HCT116 (cell line): ENCODE measurements at regions not wholly inside any gene's neighbourhood (a gene's known extent, or its start where the extent isn't known, plus 50 kb on each side); places are given as distances from the start of the nearest gene placed in this dataset.

ENCODE experiments used
- ATAC-seq: fragments of 200-7000 bp; cut with Tn5 transposase; 2 replicates; pipeline ENCODE4 v1.9.1; 2020; ENCODE audit warnings: mild to moderate bottlenecking, moderate library complexity
- BruUV-seq: library from RNA; stranded (reverse); fragments of 400-500 nt; replicated peaks from 2 replicates; lab custom pipeline; 2021; lab: Mats Ljungman, UMichigan
- CTCF ChIA-PET: fragments of 300-600 bp; sonication (Branson Sonifier 250); formaldehyde crosslinking; loops from one replicate; lab custom pipeline; 2021; ENCODE audit warnings: antibody characterized with exemption; lab: Charles Lee
- POLR2A ChIA-PET: fragments of 300-600, 350-600 bp; sonication (Branson Sonifier 250); formaldehyde crosslinking; loops from one replicate; lab custom pipeline; 2021; ENCODE audit warnings: antibody characterized with exemption; lab: Charles Lee
- RAD21 ChIA-PET, 2 experiments: fragments of 300-600 bp; sonication (Branson Sonifier 250); formaldehyde crosslinking; loops; one replicate each; lab custom pipeline; 2023; ENCODE audit warnings: low total read pairs in 2 of 2; ENCODE audit not compliant: uncharacterized antibody in 2 of 2, unreplicated experiment in 2 of 2, low non-redundant PET in 1 of 2; lab: Charles Lee
- DNase-seq: peaks from one replicate; pipeline ENCODE4 v3.0.0-alpha.2; 2010; ENCODE audit warnings: low read depth, low spot score
- H2AFZ ChIP-seq: fragments of 200-600 bp; shearing (Covaris generic), sonication (generic); 2 replicates; pipeline ENCODE4 v1.6.1; 2017; ENCODE audit warnings: low read depth, mixed run types, mixed read lengths, antibody characterized with exemption, low read length; ENCODE audit not compliant: poor library complexity, severe bottlenecking
- H3K27ac ChIP-seq: 2 replicates; pipeline ENCODE4 v1.5.1; 2012; ENCODE audit warnings: low read depth, low read length
- H3K27me3 ChIP-seq: fragments of 200-600 bp; sonication (generic); 2 replicates; pipeline ENCODE4 v1.6.1; 2016; ENCODE audit warnings: mixed run types, low read length, mixed read lengths; ENCODE audit not compliant: insufficient read depth
- H3K36me3 ChIP-seq, 2 experiments: fragments of 200-500 bp in 1 of 2; fragments of 200-600 bp in 1 of 2; sonication (Bioruptor generic) in 1 of 2; sonication (generic) in 1 of 2; 2 replicates each; pipeline versions ENCODE4 v1.5.1 to v1.6.1; 2014 to 2016; ENCODE audit warnings: low read length in 2 of 2, inconsistent platforms in 1 of 2, mixed read lengths in 1 of 2, mixed run types in 1 of 2; ENCODE audit not compliant: insufficient read depth in 2 of 2, control insufficient read depth in 1 of 2
- H3K4me1 ChIP-seq, 2 experiments: fragments of 200-600 bp in 1 of 2; sonication (generic) in 1 of 2; 2 replicates each; pipeline versions ENCODE4 v1.5.1 to v1.6.1; 2012 to 2017; ENCODE audit warnings: low read length in 2 of 2, inconsistent platforms in 1 of 2, mild to moderate bottlenecking in 1 of 2, mixed read lengths in 1 of 2, mixed run types in 1 of 2, moderate library complexity in 1 of 2; ENCODE audit not compliant: insufficient read depth in 2 of 2, control insufficient read depth in 1 of 2
- H3K4me2 ChIP-seq: fragments of 200-600 bp; sonication (generic); 2 replicates; pipeline ENCODE4 v1.6.1; 2017; ENCODE audit warnings: mixed run types, low read length, mixed read lengths
- H3K4me3 ChIP-seq, 2 experiments: fragments of 200-600 bp in 1 of 2; sonication (generic) in 1 of 2; replicated peaks in 1 of 2; 2 replicates each; pipeline ENCODE4 v1.5.1; 2011 to 2016; ENCODE audit warnings: low read length in 2 of 2, control low read depth in 1 of 2, low read depth in 1 of 2, mild to moderate bottlenecking in 1 of 2, mixed read lengths in 1 of 2, mixed run types in 1 of 2
- H3K79me2 ChIP-seq: fragments of 200-600 bp; sonication (generic); 2 replicates; pipeline ENCODE4 v1.6.1; 2017; ENCODE audit warnings: mild to moderate bottlenecking, mixed run types, low read length, moderate library complexity, mixed read lengths; ENCODE audit not compliant: insufficient read depth
- H3K9ac ChIP-seq: fragments of 200-600 bp; sonication (generic); 2 replicates; pipeline ENCODE4 v1.6.1; 2016; ENCODE audit warnings: low read length, mixed read lengths
- H3K9me2 ChIP-seq: fragments of 200-600 bp; sonication (generic), shearing (Covaris generic); 2 replicates; pipeline ENCODE4 v1.6.1; 2017; ENCODE audit warnings: mixed run types, mild to moderate bottlenecking, moderate library complexity; ENCODE audit not compliant: insufficient read depth
- H3K9me3 ChIP-seq, 2 experiments: fragments of 200-500 bp in 1 of 2; fragments of 200-600 bp in 1 of 2; sonication (Bioruptor generic) in 1 of 2; sonication (generic) in 1 of 2; 2 replicates each; pipeline ENCODE4 v1.6.1; 2014 to 2017; ENCODE audit warnings: low read length in 2 of 2, mixed read lengths in 2 of 2, inconsistent platforms in 1 of 2, low read depth in 1 of 2, mild to moderate bottlenecking in 1 of 2, mixed run types in 1 of 2, moderate library complexity in 1 of 2; ENCODE audit not compliant: control insufficient read depth in 1 of 2, insufficient read depth in 1 of 2
- H4K20me1 ChIP-seq: fragments of 200-600 bp; sonication (generic), shearing (Covaris generic); 2 replicates; pipeline ENCODE4 v1.6.1; 2017; ENCODE audit warnings: mixed run types, mild to moderate bottlenecking, moderate library complexity; ENCODE audit not compliant: insufficient read depth
- CBX3 ChIP-seq: IDR thresholded peaks from 2 replicates; pipeline ENCODE4 v1.6.1; 2012; ENCODE audit warnings: low read depth
- CEBPB ChIP-seq: IDR thresholded peaks from 2 replicates; pipeline ENCODE4 v1.6.1; 2012; ENCODE audit warnings: low read depth
- EGR1 ChIP-seq: IDR thresholded peaks from 2 replicates; pipeline ENCODE4 v1.6.1; 2012; ENCODE audit warnings: low read depth
- FOSL1 ChIP-seq: IDR thresholded peaks from 2 replicates; pipeline ENCODE4 v1.6.1; 2012; ENCODE audit warnings: low read depth
- JUND ChIP-seq: IDR thresholded peaks from 2 replicates; pipeline ENCODE4 v1.6.1; 2012
- MAX ChIP-seq: IDR thresholded peaks from 2 replicates; pipeline ENCODE4 v1.6.1; 2012
- POLR2AphosphoS5 ChIP-seq: IDR thresholded peaks from 2 replicates; pipeline ENCODE4 v1.6.1; 2011; ENCODE audit warnings: mild to moderate bottlenecking, low read depth, low read length, moderate library complexity
- RAD21 ChIP-seq: IDR thresholded peaks from 2 replicates; pipeline ENCODE4 v1.6.1; 2012; ENCODE audit warnings: low read depth, mild to moderate bottlenecking
- REST ChIP-seq: IDR thresholded peaks from 2 replicates; pipeline ENCODE4 v1.6.1; 2012; ENCODE audit warnings: low read depth
- SIN3A ChIP-seq: IDR thresholded peaks from 2 replicates; pipeline ENCODE4 v1.6.1; 2012; ENCODE audit warnings: low read depth
- SP1 ChIP-seq: IDR thresholded peaks from 2 replicates; pipeline ENCODE4 v1.6.1; 2012; ENCODE audit warnings: low read depth
- SRF ChIP-seq: IDR thresholded peaks from 2 replicates; pipeline ENCODE4 v1.6.1; 2012; ENCODE audit warnings: low read depth
- YY1 ChIP-seq: IDR thresholded peaks from 2 replicates; pipeline ENCODE4 v1.6.1; 2011; ENCODE audit warnings: low read length, low read depth, moderate library complexity, mild to moderate bottlenecking; ENCODE audit not compliant: insufficient replicate concordance; ENCODE audit errors: extremely low read depth
- ZFX ChIP-seq: fragments of 450-650 bp; IDR thresholded peaks from 2 replicates; pipeline ENCODE4 v1.6.1; 2017
- ZNF274 ChIP-seq: fragments of 200-500 bp; sonication (Bioruptor generic); IDR thresholded peaks from 2 replicates; pipeline ENCODE4 v1.6.1; 2014; ENCODE audit warnings: mild to moderate bottlenecking, low read depth, low read length, inconsistent platforms
- intact Hi-C: fragments of 100-400 bp; cut with micrococcal nuclease; formaldehyde crosslinking; loops from 2 replicates; pipeline ENCODE4 v1.10.0; 2022
- TF ChIP-seq, protein P1 (sequence below): IDR thresholded peaks from 2 replicates; pipeline ENCODE4 v1.6.1; 2011; ENCODE audit warnings: mild to moderate bottlenecking, low read length, moderate library complexity; ENCODE audit not compliant: insufficient replicate concordance; ENCODE audit errors: extremely low read depth
- TF ChIP-seq, protein P2 (sequence below), 3 experiments: fragments of 200-600 bp in 1 of 3; sonication (generic) in 1 of 3; IDR thresholded peaks in 2 of 3; conservative IDR thresholded peaks in 1 of 3; 2 replicates each; pipeline ENCODE4 v1.5.1; 2012 to 2017; ENCODE audit warnings: low read depth in 2 of 3, low read length in 2 of 3, antibody characterized with exemption in 1 of 3, borderline replicate concordance in 1 of 3, control low read depth in 1 of 3, mild to moderate bottlenecking in 1 of 3, mixed read lengths in 1 of 3, mixed run types in 1 of 3, moderate library complexity in 1 of 3; ENCODE audit not compliant: insufficient read depth in 1 of 3

DNA sequence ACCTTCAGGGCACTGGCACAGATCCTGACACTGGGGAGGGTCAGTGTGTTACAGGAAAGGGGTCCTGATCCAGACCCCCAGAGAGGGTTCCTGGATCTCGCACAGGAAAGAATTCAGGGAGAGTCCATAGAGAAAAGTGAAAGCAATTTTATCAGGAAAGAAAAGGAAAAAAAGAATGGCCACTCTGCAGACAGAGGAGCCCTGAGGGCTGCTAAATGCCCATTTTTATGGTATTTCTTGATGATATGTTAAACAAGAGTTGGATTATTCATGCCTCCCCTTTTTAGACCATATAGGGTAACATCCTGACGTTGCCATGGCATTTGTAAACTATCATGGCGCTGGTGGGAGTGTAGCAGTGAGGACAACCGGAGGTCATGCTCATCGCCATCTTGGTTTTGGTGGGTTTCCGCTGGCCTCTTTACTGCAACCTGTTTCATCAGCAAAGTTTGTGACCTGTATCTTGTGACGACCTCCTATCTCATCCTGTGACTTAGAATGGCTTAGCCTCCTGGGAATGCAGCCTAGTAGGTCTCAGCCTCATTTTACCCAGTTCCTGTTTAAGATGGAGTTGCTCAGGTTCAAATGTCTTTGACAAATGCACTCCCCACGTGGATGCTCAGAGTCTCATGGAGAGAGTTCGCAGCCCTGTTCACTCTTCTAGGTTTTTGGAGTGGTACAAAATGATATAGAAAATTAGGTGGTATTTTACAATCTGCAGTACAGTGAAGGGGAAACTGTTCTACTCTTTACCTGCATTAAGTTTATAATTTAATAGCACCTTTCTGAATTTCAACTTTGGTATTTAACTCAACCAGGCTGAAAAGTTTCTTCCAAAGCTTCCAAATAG, 1363.7 kb upstream of the TMEM132C start:
- POLR2A ChIA-PET: no interaction called here
- no peak for TF ChIP-seq POLR2AphosphoS5
- no peak for TF ChIP-seq SP1
- TF ChIP-seq EGR1: no peak
- no peak for TF ChIP-seq JUND
- no peak for TF ChIP-seq FOSL1
- TF ChIP-seq, protein P1, sequence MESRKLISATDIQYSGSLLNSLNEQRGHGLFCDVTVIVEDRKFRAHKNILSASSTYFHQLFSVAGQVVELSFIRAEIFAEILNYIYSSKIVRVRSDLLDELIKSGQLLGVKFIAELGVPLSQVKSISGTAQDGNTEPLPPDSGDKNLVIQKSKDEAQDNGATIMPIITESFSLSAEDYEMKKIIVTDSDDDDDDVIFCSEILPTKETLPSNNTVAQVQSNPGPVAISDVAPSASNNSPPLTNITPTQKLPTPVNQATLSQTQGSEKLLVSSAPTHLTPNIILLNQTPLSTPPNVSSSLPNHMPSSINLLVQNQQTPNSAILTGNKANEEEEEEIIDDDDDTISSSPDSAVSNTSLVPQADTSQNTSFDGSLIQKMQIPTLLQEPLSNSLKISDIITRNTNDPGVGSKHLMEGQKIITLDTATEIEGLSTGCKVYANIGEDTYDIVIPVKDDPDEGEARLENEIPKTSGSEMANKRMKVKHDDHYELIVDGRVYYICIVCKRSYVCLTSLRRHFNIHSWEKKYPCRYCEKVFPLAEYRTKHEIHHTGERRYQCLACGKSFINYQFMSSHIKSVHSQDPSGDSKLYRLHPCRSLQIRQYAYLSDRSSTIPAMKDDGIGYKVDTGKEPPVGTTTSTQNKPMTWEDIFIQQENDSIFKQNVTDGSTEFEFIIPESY: no peak
- no peak for TF ChIP-seq REST
- TF ChIP-seq, protein P2, sequence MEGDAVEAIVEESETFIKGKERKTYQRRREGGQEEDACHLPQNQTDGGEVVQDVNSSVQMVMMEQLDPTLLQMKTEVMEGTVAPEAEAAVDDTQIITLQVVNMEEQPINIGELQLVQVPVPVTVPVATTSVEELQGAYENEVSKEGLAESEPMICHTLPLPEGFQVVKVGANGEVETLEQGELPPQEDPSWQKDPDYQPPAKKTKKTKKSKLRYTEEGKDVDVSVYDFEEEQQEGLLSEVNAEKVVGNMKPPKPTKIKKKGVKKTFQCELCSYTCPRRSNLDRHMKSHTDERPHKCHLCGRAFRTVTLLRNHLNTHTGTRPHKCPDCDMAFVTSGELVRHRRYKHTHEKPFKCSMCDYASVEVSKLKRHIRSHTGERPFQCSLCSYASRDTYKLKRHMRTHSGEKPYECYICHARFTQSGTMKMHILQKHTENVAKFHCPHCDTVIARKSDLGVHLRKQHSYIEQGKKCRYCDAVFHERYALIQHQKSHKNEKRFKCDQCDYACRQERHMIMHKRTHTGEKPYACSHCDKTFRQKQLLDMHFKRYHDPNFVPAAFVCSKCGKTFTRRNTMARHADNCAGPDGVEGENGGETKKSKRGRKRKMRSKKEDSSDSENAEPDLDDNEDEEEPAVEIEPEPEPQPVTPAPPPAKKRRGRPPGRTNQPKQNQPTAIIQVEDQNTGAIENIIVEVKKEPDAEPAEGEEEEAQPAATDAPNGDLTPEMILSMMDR (IDR thresholded peaks at IDR 0.05 in 2 of 3, conservative IDR thresholded peaks at IDR 0.05 in 1 of 3; ENCODE audit: borderline replicate concordance in 1 of 3, insufficient read depth in 1 of 3, low read depth in 2 of 3, low read length in 2 of 3): no peak
- TF ChIP-seq MAX: no peak
- TF ChIP-seq YY1: no peak
- TF ChIP-seq CEBPB: no peak
- no peak for TF ChIP-seq ZNF274
- no peak for TF ChIP-seq SRF
- TF ChIP-seq ZFX: no peak
- TF ChIP-seq CBX3: no peak
- TF ChIP-seq SIN3A: no peak
- no peak for TF ChIP-seq RAD21
- TF ChIP-seq, all 23 proteins: peak for 0
- no peak for ATAC-seq
- intact Hi-C loops: no loop called here
- no peaks in the 10 kb centered on the region for H3K9me3 ChIP-seq
- RAD21 ChIA-PET: no interaction called here
- no peaks in the 10 kb centered on the region for H3K27me3 ChIP-seq
- H2AFZ ChIP-seq: no peak overlapping the region
- H3K27ac ChIP-seq: no peak overlapping the region
- no peak overlapping the region for H3K4me3 ChIP-seq
- H3K4me1 ChIP-seq: no peaks in the 10 kb centered on the region
- H3K79me2 ChIP-seq: no peaks in the 10 kb centered on the region
- no peak for DNase-seq
- no peak overlapping the region for H3K9ac ChIP-seq
- no peak overlapping the region for H3K4me2 ChIP-seq
- BruUV-seq: no TSS peak
- no peaks in the 10 kb centered on the region for H3K36me3 ChIP-seq
- no peaks in the 10 kb centered on the region for H3K9me2 ChIP-seq
- no peaks in the 10 kb centered on the region for H4K20me1 ChIP-seq
- CTCF ChIA-PET: no interaction called here
